ENCODE measurements at regions not wholly inside any gene's neighbourhood (a gene's known extent, or its start where the extent isn't known, plus 50 kb on each side); places are given as distances from the start of the nearest gene placed in this dataset.

DNA sequence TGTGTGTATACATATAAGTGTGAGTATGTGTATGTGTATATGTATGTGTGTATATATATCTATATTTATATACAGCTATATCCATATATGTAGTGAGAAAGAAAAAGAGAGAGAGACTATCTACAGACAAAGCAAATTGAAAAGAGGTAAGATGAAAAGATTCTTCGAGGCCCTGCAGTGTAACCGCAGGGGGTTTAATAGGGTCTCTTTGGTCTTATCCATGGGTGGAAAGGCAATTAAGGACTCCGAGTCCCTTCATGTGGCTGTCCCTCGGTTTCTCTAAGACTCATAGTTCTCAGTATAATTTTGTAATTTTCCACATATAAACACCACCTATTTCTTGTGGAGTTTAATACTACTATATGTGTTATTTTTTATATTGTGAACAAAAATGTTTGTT lies 50.6 kb upstream of the JAZF1 start:
- Histone ChIP-seq H3K27me3 (0 out of 2 replicates have a peak, but pooled peaks cover 3% of the 10 kb centered on the region), H3K27ac (no peak overlapping the region)

DNA sequence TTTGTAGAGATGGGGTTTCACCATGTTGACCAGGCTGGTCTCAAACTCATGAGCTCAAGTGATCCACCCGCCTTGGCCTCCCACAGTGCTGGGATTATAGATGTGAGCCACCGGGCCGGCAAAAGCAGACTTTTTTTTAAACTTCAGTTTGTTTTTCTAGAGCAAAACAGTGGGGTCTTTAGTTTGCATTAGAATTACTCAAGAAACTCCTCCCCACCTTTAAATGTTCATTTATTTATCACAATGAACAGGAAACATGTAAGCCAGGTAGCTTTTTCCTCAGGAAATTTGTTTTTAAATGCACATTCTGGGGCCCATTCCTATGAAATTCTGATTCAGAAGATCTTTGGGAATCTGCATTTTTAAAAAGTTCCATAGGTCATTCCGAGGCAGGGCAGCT lies 56.0 kb upstream of the JAZF1 start:
- H3K36me3 ChIP-seq, result no peaks in the 10 kb centered on the region
- no peak overlapping the region for H3K27ac ChIP-seq
- 0 out of 2 replicates have a peak, but pooled peaks cover 3% of the 10 kb centered on the region for H3K9me3 ChIP-seq (replicated peaks)
- DNase-seq, result no peak
- H3K4me3 ChIP-seq, result no peak overlapping the region
- no peaks in the 10 kb centered on the region for H3K4me1 ChIP-seq
- peaks cover 9% of the 10 kb centered on the region for H3K27me3 ChIP-seq

More for the DNA sequence above, 50.6 kb upstream of the JAZF1 start:
- Histone ChIP-seq H3K4me3 (no peak overlapping the region), H3K36me3 (no peaks in the 10 kb centered on the region), H3K9me3 (replicated peaks) (0 out of 2 replicates have a peak, but pooled peaks cover 3% of the 10 kb centered on the region), H3K4me1 (no peaks in the 10 kb centered on the region)
- DNase-seq, result no peak

DNA sequence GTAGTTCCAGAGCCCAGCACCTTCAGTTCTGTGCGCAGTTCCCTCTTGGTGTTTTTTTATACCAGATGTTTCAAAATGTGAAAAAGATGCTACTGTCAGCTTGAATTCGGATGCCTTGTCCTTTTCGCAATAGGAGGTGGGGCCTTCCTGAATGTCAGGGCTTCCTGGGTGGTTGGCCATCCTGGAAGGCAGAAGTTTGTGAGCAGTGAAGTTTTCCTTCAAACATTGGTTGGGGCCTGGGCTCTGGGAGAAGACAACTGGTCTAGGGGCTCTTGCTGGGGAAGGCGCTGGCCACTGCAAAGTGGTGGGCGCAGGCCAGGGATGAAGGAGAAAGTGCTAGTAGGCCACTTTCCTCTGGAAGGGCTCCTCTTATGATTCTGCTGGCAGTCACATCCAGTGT lies 56.8 kb upstream of the JAZF1 start:
- no peaks in the 10 kb centered on the region for H3K4me1 ChIP-seq
- H3K4me3 ChIP-seq, result no peak overlapping the region
- no peaks in the 10 kb centered on the region for H3K36me3 ChIP-seq
- peaks cover 6% of the 10 kb centered on the region for H3K27me3 ChIP-seq
- DNase-seq, result no peak
- no peaks in the 10 kb centered on the region for H3K9me3 ChIP-seq (replicated peaks)
- H3K27ac ChIP-seq, result no peak overlapping the region

DNA sequence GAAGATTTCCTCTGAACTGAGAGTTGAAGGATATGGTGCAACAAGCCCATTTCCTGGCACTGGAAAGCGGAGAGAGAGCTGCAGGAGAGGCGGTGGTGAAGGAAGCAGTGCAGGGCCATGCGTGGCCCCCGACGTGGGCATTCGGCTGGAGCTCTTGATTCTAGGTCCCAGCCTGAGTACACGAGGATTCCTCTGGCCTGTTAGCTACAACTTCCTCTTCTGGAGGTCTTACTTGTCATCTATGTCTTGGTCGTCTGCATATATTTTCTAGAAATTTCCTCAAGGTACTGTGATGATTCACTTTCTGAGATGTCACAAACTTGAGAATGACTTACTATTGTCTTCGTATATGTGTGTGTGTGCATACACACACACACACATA lies 59.2 kb upstream of the JAZF1 start:
- Histone ChIP-seq H3K9me3 (replicated peaks) (no peaks in the 10 kb centered on the region), H3K27ac (no peak overlapping the region), H3K36me3 (no peaks in the 10 kb centered on the region), H3K27me3 (peaks cover 6% of the 10 kb centered on the region), H3K4me3 (no peak overlapping the region), H3K4me1 (no peaks in the 10 kb centered on the region)
- no peak for DNase-seq

DNA sequence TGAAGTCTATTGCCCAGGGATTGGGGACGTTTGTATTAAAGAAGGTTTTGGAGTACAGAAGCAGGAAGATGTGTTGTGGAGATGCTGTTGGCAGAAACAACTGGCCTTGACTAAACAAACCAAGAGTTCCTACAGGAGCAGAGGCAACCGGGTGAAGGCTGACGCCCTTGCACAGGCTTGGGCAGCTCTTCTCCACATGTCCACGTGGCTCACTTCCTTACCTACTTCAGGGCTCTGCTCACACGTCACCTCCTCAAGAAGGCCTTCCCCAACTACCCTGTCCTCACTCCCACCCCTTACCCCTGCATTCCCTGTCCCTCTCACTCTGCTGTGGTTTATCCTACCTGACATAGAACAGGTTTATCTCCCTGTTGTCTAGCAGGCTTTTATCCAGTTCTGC lies 59.9 kb upstream of the JAZF1 start:
- H3K27me3 ChIP-seq, result peaks cover 6% of the 10 kb centered on the region
- no peaks in the 10 kb centered on the region for H3K36me3 ChIP-seq
- no peak overlapping the region for H3K27ac ChIP-seq
- DNase-seq, result no peak
- H3K4me1 ChIP-seq, result no peaks in the 10 kb centered on the region
- no peak overlapping the region for H3K4me3 ChIP-seq
- H3K9me3 ChIP-seq (replicated peaks), result no peaks in the 10 kb centered on the region

DNA sequence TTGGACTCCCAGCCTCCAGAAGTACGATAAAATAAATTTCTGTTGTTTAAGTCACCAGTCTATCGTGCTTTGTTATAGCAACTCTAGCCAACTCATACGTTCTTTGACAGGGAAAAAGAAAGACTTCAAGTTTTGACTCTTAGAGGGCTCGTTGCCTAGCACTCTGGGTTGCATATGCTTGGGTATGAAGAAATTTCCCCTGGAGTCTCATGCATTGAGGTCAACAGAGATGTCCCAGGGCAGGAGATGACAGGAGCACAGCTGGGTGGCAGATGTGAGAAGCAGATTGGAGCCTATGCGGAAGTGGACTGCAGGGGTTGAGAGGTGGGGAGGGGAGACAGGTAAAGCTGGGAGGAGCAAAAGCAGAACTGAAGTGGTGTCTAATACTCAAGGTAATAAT lies 63.3 kb upstream of the JAZF1 start:
- H3K36me3 ChIP-seq, result no peaks in the 10 kb centered on the region
- H3K27ac ChIP-seq, result no peak overlapping the region
- H3K4me1 ChIP-seq, result no peaks in the 10 kb centered on the region
- H3K4me3 ChIP-seq, result no peak overlapping the region
- no peaks in the 10 kb centered on the region; the same call in 1 of the 2 replicates for H3K9me3 ChIP-seq (replicated peaks)
- H3K27me3 ChIP-seq, result no peaks in the 10 kb centered on the region
- DNase-seq, result no peak

DNA sequence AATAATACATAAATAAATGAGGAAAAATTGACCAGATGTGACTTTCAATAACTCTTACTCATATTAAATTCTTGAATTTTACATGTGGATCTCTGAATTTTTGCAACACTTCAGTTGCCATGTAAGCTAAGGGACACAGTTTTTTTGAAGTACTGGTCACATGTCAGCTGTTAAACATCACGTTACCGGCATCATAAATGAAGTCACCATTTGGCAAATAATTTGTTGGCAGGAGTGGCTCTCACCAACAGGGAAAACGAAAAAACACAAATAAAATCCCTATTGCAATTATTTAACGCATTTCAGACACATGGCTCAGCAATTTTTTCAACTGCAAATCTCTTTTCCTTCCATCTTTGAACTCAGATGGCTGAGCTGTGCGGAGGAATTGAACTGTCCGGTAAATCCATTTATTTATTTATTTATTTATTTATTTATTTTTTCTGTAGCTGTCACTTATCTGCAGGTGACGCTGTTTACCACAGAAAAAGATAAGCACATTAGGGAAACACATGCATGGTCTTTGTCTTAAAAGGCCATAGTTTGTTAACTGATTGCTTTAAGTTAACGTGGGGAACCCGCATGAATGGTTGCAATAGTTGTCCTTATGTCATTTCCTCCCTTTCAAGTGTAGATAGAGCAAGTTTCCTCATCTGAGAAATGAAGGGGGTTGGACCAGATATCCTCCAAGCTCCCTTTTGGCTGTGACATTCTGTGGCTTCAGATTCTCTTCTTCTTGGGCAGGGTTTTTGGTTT lies 64.7 kb upstream of the JAZF1 start:
- Histone ChIP-seq H3K9me3 (replicated peaks) (no peaks in the 10 kb centered on the region; the same call in 1 of the 2 replicates), H3K27me3 (no peaks in the 10 kb centered on the region), H3K4me3 (no peak overlapping the region), H3K4me1 (no peaks in the 10 kb centered on the region), H3K36me3 (no peaks in the 10 kb centered on the region), H3K27ac (no peak overlapping the region)
- no peak for DNase-seq

DNA sequence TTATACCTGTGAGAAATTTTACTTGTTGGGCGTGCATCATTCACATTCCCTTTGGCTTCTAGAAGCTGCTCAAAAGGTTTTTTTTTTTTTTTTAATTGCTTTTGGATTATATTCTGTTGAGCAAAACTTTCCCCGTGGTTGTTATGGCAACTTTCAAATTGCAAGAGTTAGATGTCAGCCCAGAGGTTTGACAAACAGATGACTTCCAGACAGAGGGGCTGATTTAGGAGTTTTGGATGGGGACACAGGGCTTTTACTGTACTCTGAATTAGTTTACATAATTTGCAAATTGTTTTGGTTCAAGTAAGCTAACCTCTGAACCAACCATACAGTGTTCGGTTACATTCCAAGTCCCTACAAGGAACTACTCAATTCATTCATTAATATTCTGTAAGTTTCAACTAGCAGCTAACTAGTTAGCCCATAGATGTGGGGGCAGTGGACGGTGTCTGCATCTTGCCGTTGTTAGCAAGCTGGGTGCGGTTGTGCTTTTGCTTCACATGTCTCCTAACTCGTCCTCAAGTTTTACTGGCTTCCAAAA lies 66.4 kb upstream of the JAZF1 start:
- Histone ChIP-seq H3K4me1 (no peaks in the 10 kb centered on the region), H3K4me3 (no peak overlapping the region), H3K36me3 (no peaks in the 10 kb centered on the region), H3K27me3 (no peaks in the 10 kb centered on the region), H3K27ac (no peak overlapping the region), H3K9me3 (replicated peaks) (no peaks in the 10 kb centered on the region; the same call in 1 of the 2 replicates)
- DNase-seq, result no peak

DNA sequence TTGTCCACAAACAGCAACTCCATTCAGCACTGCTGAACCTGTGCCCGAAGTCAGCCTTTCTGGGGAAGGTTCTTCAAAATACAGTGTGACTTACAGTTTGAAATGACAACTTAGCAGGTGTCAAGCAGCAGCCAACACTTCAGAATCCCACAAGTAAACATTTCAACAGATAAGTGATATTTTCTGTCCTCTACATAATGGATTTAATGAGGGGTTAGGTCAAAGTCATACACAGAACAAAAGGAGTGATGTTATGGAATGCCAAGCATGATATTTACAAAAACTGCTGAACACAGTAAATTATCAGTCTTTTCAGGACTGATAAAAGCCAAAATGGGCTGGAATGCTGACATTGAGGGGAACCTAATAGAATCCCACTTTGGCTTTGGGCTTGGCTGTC lies 77.6 kb upstream of the JAZF1 start:
- peaks cover 6% of the 10 kb centered on the region; the same call in 1 of the 2 replicates for H3K4me1 ChIP-seq
- DNase-seq, result no peak
- peaks cover 8% of the 10 kb centered on the region; the same call in 1 of the 2 replicates for H3K9me3 ChIP-seq (replicated peaks)
- H3K27ac ChIP-seq, result no peak overlapping the region
- H3K27me3 ChIP-seq, result no peaks in the 10 kb centered on the region
- H3K4me3 ChIP-seq, result no peak overlapping the region
- no peaks in the 10 kb centered on the region for H3K36me3 ChIP-seq

DNA sequence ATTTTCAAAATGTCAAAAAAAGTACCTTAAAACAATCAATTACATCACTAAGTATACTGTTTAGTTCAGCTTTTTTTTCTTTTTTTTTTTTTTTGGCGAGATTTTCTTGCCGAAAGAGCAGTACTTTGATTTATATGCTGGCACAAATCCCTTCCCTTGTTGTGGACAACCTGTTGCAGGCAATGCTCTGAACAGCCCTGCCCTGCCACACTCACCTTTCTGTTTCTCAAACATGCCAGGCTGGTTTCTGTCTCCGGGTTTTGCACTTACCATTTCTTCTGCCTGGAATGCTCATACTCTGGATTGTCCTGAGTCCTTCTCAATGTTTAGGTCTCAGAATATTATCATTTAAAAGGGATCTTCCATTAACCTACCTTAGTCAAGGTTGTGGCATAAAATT lies 80.4 kb upstream of the JAZF1 start:
- Histone ChIP-seq H3K36me3 (no peaks in the 10 kb centered on the region), H3K4me3 (no peak overlapping the region), H3K4me1 (peaks cover 6% of the 10 kb centered on the region; the same call in 1 of the 2 replicates), H3K27me3 (no peaks in the 10 kb centered on the region), H3K27ac (no peak overlapping the region), H3K9me3 (replicated peaks) (0 out of 2 replicates have a peak, but pooled peaks cover 4% of the 10 kb centered on the region)
- DNase-seq, result no peak

DNA sequence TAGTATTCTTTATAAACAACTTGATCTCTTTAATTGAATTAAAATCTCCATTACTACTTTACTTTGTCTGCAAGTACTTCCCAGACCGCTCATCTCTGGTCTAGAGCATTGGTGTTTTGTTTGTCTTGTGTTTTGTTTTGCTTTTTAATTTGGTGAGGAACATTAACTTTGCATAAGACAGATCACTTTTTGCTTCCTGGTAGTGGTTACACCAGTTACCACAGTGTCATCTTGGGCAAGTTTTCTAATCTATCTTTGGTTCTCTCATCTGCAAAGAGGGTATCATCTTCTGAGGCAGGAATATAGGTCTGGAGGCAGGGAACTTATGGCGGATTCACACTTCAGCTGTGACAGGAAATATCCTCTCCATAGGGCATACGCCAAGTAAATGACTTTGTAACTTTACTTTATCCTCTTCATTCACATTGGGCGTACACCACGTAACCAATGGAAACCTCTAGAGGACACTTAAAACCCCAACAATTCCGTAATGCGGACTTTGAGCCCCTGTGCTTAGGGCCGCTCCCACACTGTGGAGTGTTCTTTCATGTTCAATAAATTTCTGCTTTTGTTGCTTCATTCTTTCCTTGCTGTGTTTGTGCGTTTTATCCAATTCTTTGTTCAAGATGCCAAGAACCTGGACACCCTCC lies 83.2 kb upstream of the JAZF1 start:
- Histone ChIP-seq H3K4me3 (no peak overlapping the region), H3K36me3 (no peaks in the 10 kb centered on the region), H3K27me3 (no peaks in the 10 kb centered on the region), H3K4me1 (no peaks in the 10 kb centered on the region), H3K27ac (no peak overlapping the region), H3K9me3 (replicated peaks) (no peaks in the 10 kb centered on the region)
- no peak for DNase-seq

DNA sequence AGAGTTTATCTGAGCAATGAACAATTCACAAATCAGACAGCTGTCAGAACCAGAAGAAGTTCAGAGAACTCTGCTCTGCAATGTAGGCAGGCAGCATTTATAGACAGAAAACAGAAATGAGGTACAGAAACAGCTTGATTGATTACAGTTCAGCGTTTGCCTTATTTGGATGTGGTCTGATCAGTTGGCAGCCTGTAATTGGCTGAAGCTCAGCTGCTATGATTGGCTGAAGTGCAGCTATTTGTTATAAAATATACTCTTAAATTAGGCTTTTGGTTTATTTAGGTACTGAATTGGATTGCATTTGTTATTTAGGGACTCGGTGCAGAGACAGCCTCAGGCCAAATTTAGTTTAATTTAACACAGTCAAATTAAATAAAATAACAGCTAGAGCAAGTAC lies 85.8 kb upstream of the JAZF1 start:
- Histone ChIP-seq H3K4me1 (no peaks in the 10 kb centered on the region), H3K27me3 (no peaks in the 10 kb centered on the region), H3K4me3 (no peak overlapping the region), H3K9me3 (replicated peaks) (no peaks in the 10 kb centered on the region), H3K27ac (no peak overlapping the region), H3K36me3 (no peaks in the 10 kb centered on the region)
- no peak for DNase-seq

DNA sequence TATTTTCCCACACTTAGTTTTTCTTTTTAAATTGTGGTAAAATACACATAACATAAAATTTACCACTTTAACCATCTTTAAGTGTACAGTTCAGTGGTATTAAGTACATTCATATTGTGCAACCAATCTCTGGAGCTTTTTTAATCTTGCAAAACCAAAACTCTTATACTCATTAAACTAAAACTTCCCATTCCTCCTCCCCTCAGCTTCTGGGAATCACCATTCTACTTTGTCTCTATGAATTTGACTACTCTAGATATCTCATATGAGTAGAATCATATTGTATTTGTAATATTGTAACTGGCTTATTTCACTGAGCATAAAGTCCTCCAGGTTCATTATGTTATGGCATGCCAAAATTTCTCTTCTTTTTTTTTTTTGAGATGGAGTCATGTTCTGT lies 86.4 kb upstream of the JAZF1 start:
- Histone ChIP-seq H3K9me3 (replicated peaks) (no peaks in the 10 kb centered on the region), H3K4me1 (no peaks in the 10 kb centered on the region), H3K27ac (no peak overlapping the region), H3K36me3 (no peaks in the 10 kb centered on the region), H3K27me3 (no peaks in the 10 kb centered on the region), H3K4me3 (no peak overlapping the region)
- no peak for DNase-seq

DNA sequence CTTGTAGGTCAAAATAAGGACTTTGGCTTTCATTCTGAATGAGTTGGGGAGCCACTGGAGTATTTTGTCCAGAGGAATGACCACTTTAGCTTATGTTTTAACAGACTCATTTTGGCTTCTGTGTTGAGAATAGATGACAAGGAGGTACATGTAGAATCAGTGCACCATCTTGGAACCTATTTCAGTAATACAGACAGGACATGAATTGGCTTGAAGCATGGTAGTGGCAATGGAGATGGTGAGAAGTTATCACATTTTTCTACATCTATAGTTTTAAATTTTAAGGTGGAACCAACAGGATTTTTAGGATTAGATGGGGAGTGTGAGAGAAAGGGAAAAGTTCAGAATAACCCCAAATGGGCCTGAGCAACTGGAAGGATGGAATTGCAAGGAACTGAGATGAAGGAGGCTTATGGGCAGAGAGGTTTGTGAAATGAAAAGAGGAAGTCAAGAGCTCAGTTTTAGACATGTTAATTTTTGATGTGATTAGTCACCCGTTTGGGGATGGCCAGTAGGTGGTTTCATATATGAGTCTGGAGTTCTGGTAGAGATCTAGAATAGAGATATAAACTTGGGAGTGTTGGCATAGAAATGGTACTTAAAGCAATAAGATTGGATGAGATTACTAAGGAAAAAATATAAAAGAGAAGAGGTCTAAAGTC lies 89.2 kb upstream of the JAZF1 start:
- Histone ChIP-seq H3K27me3 (no peaks in the 10 kb centered on the region), H3K9me3 (replicated peaks) (no peaks in the 10 kb centered on the region), H3K4me3 (no peak overlapping the region), H3K27ac (no peak overlapping the region), H3K36me3 (no peaks in the 10 kb centered on the region), H3K4me1 (no peaks in the 10 kb centered on the region)
- DNase-seq, result no peak

DNA sequence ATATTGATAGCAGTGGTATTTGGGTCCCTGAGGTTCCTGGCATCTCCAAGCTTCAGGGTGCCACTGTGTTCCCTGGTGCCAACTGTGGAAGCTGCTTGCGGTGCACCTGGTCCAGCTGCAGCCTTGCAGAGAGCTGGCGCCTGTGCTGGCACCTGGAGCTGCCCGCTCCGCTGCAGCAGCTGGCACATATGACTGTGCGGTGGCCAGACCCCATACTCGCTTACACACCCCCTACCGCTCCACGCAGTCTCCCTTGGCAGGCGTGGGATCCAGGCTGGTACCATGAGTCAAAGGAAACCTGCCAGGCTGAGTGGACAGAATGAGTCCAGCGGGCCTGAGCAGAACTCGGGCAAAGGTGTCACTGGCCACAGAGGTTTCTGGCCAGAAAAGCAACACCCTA lies 89.9 kb upstream of the JAZF1 start:
- no peaks in the 10 kb centered on the region for H3K4me1 ChIP-seq
- no peak for DNase-seq
- no peak overlapping the region for H3K4me3 ChIP-seq
- H3K27ac ChIP-seq, result no peak overlapping the region
- no peaks in the 10 kb centered on the region for H3K36me3 ChIP-seq
- H3K27me3 ChIP-seq, result no peaks in the 10 kb centered on the region
- H3K9me3 ChIP-seq (replicated peaks), result no peaks in the 10 kb centered on the region
